HEK293 (cell line): ENCODE measurements at regions not wholly inside any gene's neighbourhood (a gene's known extent, or its start where the extent isn't known, plus 50 kb on each side); places are given as distances from the start of the nearest gene placed in this dataset.
"Not testable (repeated sequence)": the region's sequence is repeated elsewhere in the genome, so short reads cannot be mapped to it uniquely, and the experiment has no call there.

ENCODE experiments used
- AEBP2 ChIP-seq: fragments of 450-650 bp; formaldehyde crosslinking; IDR thresholded peaks from 2 replicates; pipeline ENCODE4 v1.5.1; 2016; ENCODE audit warnings: missing biosample characterization, missing genetic modification characterization, borderline replicate concordance
- CTCF ChIP-seq: fragments of 450-650 bp; formaldehyde crosslinking; IDR thresholded peaks from 2 replicates; pipeline ENCODE4 v1.5.1; 2016; ENCODE audit warnings: missing biosample characterization, missing genetic modification characterization
- EGR2 ChIP-seq: fragments of 450-650 bp; formaldehyde crosslinking; IDR thresholded peaks from 2 replicates; pipeline ENCODE4 v1.5.1; 2016; ENCODE audit warnings: low read depth, missing biosample characterization, missing genetic modification characterization
- KLF1 ChIP-seq: fragments of 450-650 bp; formaldehyde crosslinking; IDR thresholded peaks from 2 replicates; pipeline ENCODE4 v1.5.1; 2016; ENCODE audit warnings: missing biosample characterization, missing genetic modification characterization
- SALL2 ChIP-seq: fragments of 450-650 bp; formaldehyde crosslinking; IDR thresholded peaks from 2 replicates; pipeline ENCODE4 v1.5.0; 2017; ENCODE audit warnings: missing biosample characterization, mild to moderate bottlenecking, missing genetic modification characterization, borderline replicate concordance
- TCF7L2 ChIP-seq: IDR thresholded peaks from 2 replicates; pipeline ENCODE4 v1.6.1; 2011; ENCODE audit warnings: low read depth, mild to moderate bottlenecking, inconsistent platforms, low read length, moderate library complexity, borderline replicate concordance
- YY1 ChIP-seq: fragments of 450-650 bp; formaldehyde crosslinking; IDR thresholded peaks from 2 replicates; pipeline ENCODE4 v1.5.1; 2018; ENCODE audit warnings: missing biosample characterization, missing genetic modification characterization
- ZNF148 ChIP-seq: fragments of 450-650 bp; formaldehyde crosslinking; IDR thresholded peaks from 2 replicates; pipeline ENCODE4 v1.5.0; 2017; ENCODE audit warnings: missing biosample characterization, missing genetic modification characterization, borderline replicate concordance
- ZNF174 ChIP-seq: fragments of 450-650 bp; formaldehyde crosslinking; IDR thresholded peaks from 2 replicates; pipeline ENCODE4 v1.5.0; 2017; ENCODE audit warnings: missing biosample characterization, mild to moderate bottlenecking, missing genetic modification characterization
- ZNF202 ChIP-seq: fragments of 450-650 bp; formaldehyde crosslinking; IDR thresholded peaks from 2 replicates; pipeline ENCODE4 v1.5.1; 2016; ENCODE audit warnings: missing biosample characterization, missing genetic modification characterization, borderline replicate concordance
- ZNF274 ChIP-seq, 2 experiments: fragments of 200-500 bp in 1 of 2; fragments of 450-650 bp in 1 of 2; sonication (Bioruptor generic) in 1 of 2; formaldehyde crosslinking in 1 of 2; IDR thresholded peaks; 2 replicates each; pipeline versions ENCODE4 v1.5.1 to v1.6.1; 2014 to 2016; ENCODE audit warnings: borderline replicate concordance in 1 of 2, inconsistent platforms in 1 of 2, low read length in 1 of 2, missing biosample characterization in 1 of 2, missing genetic modification characterization in 1 of 2
- ZNF398 ChIP-seq: fragments of 450-650 bp; formaldehyde crosslinking; IDR thresholded peaks from 2 replicates; pipeline ENCODE4 v1.5.1; 2017; ENCODE audit warnings: missing biosample characterization, missing genetic modification characterization
- ZNF549 ChIP-seq: fragments of 450-650 bp; IDR thresholded peaks from 2 replicates; pipeline ENCODE4 v1.5.1; 2018; ENCODE audit warnings: missing biosample characterization, missing genetic modification characterization, mild to moderate bottlenecking, inconsistent platforms, moderate library complexity
- ZNF658 ChIP-seq: fragments of 450-650 bp; formaldehyde crosslinking; IDR thresholded peaks from 2 replicates; pipeline ENCODE4; 2016; ENCODE audit warnings: missing biosample characterization, missing genetic modification characterization

- not testable (repeated sequence) for TF ChIP-seq CTCF; ZNF658; AEBP2 (tag by site-specific recombination); ZNF549 (tag by site-specific recombination); ZNF274 (IDR thresholded peaks at IDR 0.05; ENCODE audit: low read length); ZNF274 (tag by site-specific recombination; IDR thresholded peaks at IDR 0.05; ENCODE audit: borderline replicate concordance); EGR2 (tag by site-specific recombination); ZNF202; TCF7L2; YY1 (tag by site-specific recombination); SALL2 (tag by site-specific recombination); ZNF174 (tag by site-specific recombination); ZNF148 (tag by site-specific recombination); ZNF398 (tag by site-specific recombination); KLF1 (tag by site-specific recombination)
Observed at GRCh38 chr20:26010224-26010941, 313.7 kb upstream of the ZNF337 start.
